GM18868 (cell line): ENCODE measurements at regions not wholly inside any gene's neighbourhood (a gene's known extent, or its start where the extent isn't known, plus 50 kb on each side); places are given as distances from the start of the nearest gene placed in this dataset.
"Not testable (repeated sequence)": the region's sequence is repeated elsewhere in the genome, so short reads cannot be mapped to it uniquely, and the experiment has no call there.

Experiments used
- ATAC-seq: cut with Tn5 transposase; IDR thresholded peaks from one replicate; pipeline ENCODE4 v1.9.1; 2021; ENCODE audit warnings: mild to moderate bottlenecking, moderate library complexity; ENCODE audit not compliant: unreplicated experiment

DNA sequence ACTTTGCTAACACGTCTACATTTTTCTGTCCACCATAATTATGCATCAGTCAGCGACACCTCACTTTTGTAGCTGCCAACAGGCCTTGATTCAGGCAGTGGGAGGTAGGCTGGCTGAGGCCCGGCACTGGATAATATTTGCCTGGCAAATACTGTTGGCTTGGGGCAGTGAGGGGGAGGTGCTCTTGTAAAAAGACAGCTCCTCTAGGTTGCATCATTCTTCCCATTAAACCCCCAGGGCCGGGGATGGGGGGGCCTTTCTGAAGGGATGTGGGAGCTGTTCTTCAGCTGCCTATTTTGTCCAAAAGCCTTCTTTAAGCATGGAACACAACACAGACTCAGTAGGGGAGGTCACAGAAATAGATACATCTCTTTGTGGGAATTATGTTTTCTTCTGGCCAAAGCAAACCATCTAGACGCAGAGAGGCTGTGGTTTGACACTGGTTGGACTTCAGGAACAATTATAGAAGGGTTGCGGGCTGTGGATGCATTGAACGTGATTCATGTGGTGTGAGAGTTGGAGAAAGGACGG is 338.3 kb upstream of the NT5E start:
- no peak for ATAC-seq

- ATAC-seq, result no peak
These were observed 338.9 kb upstream of the NT5E start for GRCh38 chr6:85110943-85111342.

DNA sequence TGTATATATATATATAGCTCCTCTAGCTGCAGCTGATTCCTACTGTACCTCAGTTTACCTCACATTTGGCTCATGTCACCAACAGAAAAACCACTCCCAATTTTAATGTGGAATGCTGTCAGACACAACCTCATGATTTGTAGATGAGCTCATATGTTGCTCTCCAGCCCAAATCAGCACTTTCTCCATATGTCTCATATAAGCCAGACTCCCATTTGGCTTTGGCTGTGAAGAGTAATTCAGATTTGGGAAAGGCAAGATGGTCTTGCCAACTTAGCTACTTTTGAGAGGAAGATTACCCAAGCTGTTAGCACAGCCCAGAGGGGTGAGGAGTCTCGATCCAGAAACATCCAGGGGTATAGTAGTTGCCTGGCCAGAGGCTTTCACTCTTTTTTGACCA is 342.2 kb upstream of the NT5E start:
- ATAC-seq, result no peak

GRCh38 chr6:85096976-85097375 is 332.6 kb upstream of the TBX18 start:
- ATAC-seq, result no peak

GRCh38 chr6:85092226-85092625 is 327.8 kb upstream of the TBX18 start:
- ATAC-seq, result no peak

DNA sequence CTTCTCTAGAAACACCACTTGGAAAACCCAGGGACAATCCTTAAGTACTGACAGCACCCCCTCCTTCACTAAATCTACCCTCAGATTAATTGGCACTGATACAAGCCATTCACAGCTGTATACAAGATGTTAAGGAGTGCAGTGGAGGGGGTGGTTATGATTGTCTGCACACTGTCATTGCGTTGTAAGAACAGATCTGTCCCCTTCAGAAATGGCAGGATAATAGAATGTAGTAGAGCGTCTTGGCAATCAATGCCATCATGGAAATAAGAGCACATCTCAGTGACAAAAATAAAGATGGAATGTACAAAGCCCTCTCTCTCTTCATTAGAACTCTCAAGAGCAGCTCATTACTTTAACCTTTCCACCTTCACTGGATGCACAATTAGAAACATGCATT is 324.9 kb upstream of the TBX18 start:
- ATAC-seq, result no peak

DNA sequence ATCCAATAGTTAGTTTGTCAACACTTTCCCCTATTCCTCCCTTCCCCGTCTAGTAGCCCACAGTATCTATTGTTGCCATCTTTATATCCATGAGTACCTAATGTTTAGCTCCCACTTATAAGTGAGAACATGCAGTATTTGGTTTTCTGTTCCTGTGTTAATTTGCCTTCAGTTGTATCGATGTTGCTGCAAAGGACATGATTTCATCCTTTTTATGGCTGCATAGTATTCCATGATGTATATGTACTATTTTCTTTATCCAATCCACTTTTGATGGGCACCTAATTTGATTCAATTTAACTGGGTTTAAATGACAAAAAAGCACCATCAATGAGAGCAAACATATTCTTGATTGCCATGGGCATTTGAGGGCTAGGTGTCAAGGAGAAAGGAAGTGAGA is 321.5 kb upstream of the TBX18 start:
- ATAC-seq, result no peak

DNA sequence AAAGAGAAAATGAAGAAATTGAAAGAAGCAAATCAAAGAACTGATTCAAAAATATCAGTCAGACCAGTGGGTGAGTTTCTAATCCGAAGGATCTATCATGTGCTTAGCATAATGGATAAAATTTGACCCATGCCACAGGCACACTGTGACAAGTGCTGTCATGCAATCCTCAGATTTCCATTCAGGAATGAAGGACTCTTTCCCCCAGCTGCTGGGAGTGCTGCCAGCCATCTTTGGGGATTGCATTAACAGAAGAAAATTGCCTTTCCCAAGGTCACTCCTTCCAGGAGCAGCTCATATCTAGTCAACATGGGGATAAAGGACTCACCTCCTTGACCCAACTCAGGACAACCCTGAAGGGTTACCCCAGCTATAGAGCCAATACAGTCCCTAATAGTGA is 316.7 kb upstream of the TBX18 start:
- ATAC-seq, result no peak

DNA sequence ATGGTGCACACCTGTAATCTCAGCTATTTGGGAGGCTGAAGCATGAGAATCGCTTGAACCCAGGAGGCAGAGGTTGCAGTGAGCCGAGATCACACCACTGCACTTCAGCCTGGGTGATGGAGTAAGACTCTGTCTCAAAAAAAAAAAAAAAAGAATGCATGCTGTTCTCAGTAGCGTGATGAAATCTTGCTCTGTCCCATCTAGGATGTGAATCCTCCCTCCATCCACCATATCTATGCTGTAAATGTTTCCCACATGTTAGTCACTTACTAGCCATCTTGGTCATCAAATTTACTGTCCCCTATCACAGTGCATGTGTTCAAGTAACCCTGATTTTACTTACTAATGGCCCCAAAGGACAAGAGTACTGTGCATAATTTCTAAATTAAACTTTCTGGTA is 315.4 kb upstream of the TBX18 start:
- no peak for ATAC-seq

DNA sequence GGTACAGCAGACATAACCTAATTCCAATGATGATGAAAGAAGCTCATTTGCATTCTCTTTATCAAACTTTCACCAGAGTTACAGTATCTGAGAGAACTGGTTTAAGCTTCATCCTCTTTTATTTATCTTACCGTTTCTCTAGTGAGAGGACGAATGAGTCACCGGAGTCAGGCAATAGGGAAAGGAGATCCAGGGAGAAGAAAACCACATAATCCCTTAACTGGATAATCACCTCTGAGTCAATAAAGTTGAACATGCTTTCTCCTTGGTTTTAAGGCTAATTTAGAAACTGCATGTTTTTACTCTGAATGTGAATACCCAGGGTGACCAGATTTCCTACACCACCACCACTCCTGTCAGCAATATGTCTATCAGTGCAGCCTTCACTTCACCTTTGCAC is 313.7 kb upstream of the TBX18 start:
- ATAC-seq, result no peak

GRCh38 chr6:85077098-85077497 is 312.7 kb upstream of the TBX18 start:
- no peak for ATAC-seq

GRCh38 chr6:85071845-85072244 is 307.4 kb upstream of the TBX18 start:
- not testable (repeated sequence) for ATAC-seq

GRCh38 chr6:85069577-85069976 is 305.2 kb upstream of the TBX18 start:
- ATAC-seq, result no peak

- ATAC-seq, result no peak
These were observed 303.8 kb upstream of the TBX18 start for GRCh38 chr6:85068221-85068620.

DNA sequence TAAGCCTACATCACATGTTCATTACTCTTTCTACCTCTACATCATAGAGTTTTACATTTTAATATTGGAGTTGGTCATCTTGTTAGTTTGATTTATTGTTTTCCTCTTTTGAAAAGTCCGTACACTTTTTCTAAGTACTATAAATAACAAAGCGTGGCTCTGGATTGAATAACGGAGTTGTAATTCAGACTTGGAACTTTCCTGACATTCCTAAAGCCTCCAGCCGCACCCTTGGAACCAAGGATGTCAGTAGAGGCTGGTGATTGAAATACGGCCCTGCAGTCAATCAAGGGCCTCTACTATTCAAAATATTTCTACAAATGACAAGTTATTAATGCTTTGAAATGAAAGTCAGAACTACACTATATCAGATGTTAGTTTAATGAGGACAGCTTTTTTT is 301.9 kb upstream of the TBX18 start:
- no peak for ATAC-seq

GRCh38 chr6:85065831-85066230 is 301.4 kb upstream of the TBX18 start:
- ATAC-seq, result no peak

DNA sequence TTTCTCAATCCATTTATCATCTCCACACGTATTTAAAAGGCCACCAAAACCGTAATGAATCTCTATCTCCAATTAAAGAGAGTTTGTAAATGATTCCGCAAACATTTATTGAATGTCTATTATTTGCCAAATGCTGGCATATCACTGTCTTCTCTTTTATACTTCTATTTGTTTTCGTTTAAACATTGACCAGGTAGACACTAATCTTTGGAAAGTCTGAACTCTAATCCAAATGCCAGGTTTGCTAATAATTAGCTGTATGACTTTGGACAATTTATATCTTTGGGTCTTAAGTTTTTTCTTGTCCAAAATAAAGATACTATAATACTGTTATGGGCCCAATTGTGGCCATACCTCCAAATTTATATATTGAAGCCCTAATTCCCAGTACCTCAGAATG is 299.2 kb upstream of the TBX18 start:
- ATAC-seq, result no peak

DNA sequence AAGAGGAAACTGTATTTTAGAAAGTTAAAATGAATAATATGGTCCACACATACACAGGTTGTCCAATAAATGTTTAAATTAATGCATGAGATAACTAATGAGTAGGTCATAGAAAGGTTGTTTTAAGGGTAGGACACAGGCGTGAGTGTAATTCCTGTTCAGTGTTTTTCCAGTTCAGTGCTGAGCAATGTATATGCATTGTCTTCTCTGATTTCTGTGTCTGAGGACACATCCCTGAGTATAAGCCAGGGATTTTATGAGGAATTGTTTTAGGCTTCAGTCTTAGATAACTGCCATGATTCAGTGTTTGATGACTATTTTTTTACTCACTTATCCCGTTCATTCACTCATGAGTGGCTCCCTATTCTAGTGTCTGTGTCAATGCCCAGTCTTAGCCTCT is 298.5 kb upstream of the TBX18 start:
- no peak for ATAC-seq

DNA sequence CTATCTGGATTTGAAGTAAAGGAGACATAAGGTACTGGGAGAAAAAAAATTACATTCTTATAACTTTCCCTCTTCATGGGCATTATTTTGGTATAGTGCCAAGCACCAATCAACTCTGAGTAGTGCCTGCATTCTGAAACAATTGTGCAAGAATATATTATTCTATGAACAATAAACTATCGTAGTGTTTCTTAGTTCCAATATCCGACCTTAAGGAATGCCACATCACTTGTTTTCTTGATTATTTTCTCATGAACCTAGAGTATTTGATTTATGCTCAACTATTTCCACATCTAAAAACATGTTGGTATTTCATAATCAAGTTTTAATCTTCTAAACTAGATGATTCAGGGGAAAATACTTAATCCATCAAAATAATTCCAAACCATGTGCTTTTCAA is 294.4 kb upstream of the TBX18 start:
- ATAC-seq, result no peak

GRCh38 chr6:85050149-85050548 is 285.8 kb upstream of the TBX18 start:
- ATAC-seq, result no peak

GRCh38 chr6:85049282-85049681 is 284.9 kb upstream of the TBX18 start:
- ATAC-seq, result no peak

DNA sequence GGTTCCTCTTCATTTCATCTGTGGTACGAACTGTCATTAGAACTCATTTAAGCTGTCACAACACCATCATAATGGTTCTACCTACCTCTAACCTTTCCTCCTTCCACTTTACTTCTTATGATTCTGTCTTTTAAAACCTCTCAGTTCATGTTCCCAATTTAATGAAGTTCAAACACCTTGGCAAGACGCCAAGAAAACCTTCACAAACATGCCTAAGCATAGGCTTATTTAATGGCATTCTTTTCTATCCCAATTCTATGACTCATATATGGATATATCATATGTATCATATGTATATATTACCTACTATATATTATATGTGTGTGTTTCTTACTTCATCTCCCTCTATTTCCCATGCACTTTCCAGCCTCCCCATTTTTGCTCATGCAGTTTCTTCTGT is 283.4 kb upstream of the TBX18 start:
- no peak for ATAC-seq

- not testable (repeated sequence) for ATAC-seq
These were observed 281.4 kb upstream of the TBX18 start for GRCh38 chr6:85045767-85046166.

DNA sequence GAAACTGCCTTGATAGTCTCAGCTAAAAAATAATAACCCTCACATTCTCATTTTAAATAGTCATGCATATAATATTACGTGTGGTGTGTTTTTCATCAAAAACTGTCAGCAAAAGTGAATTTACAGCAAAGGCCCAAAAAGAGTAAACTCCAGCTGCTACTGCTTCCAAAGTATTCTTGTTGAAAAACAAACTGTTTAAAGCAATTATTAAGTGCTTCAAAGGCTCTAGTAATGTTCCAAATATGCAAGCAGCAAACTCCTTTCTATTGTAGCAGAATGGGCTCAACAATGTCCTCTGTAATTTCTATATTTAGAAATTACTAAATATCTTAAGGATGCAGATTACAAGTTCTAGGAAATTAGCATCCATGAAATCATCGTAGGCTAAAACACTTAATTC is 280.0 kb upstream of the TBX18 start:
- ATAC-seq, result no peak
